Smooth muscle cell (in vitro differentiated cells): ENCODE measurements at regions not wholly inside any gene's neighbourhood (a gene's known extent, or its start where the extent isn't known, plus 50 kb on each side); places are given as distances from the start of the nearest gene placed in this dataset.

Experiments
- DNase-seq: peaks from one replicate; lab custom pipeline; 2025; ENCODE audit not compliant: unreplicated experiment; lab: John Stamatoyannopoulos, UW
- H2AFZ ChIP-seq: fragments of 200-600 bp; sonication (generic); 2 replicates; pipeline ENCODE4 v1.6.0; 2016; ENCODE audit warnings: antibody characterized with exemption, low read depth, mild to moderate bottlenecking
- H3F3A ChIP-seq: fragments of 200-600 bp; sonication (generic); 2 replicates; pipeline ENCODE4 v1.6.0; 2017; ENCODE audit warnings: antibody characterized with exemption, low read depth
- H3K27ac ChIP-seq: fragments of 200-600 bp; sonication (generic); 2 replicates; pipeline ENCODE4 v1.5.1; 2016; ENCODE audit warnings: low read depth, mild to moderate bottlenecking
- H3K27me3 ChIP-seq: fragments of 200-600 bp; sonication (generic); 2 replicates; pipeline ENCODE4 v1.6.1; 2016; ENCODE audit warnings: low read depth, mild to moderate bottlenecking
- H3K36me3 ChIP-seq: fragments of 200-600 bp; sonication (generic); 2 replicates; pipeline ENCODE4 v1.5.1; 2016; ENCODE audit warnings: low read depth
- H3K4me1 ChIP-seq: fragments of 200-600 bp; sonication (generic); 2 replicates; pipeline ENCODE4 v1.5.1; 2016; ENCODE audit warnings: low read depth
- H3K4me2 ChIP-seq: fragments of 200-600 bp; sonication (generic); 2 replicates; pipeline ENCODE4 v1.6.0; 2016; ENCODE audit warnings: mild to moderate bottlenecking
- H3K4me3 ChIP-seq: fragments of 200-600 bp; sonication (generic); 2 replicates; pipeline ENCODE4 v1.5.1; 2016; ENCODE audit warnings: mild to moderate bottlenecking
- H3K79me2 ChIP-seq: fragments of 200-600 bp; sonication (generic); 2 replicates; pipeline ENCODE4 v1.6.0; 2016; ENCODE audit warnings: low read depth, mild to moderate bottlenecking
- H3K9ac ChIP-seq: fragments of 200-600 bp; sonication (generic); 2 replicates; pipeline ENCODE4 v1.6.0; 2016; ENCODE audit warnings: low read depth
- H3K9me3 ChIP-seq: fragments of 200-600 bp; sonication (generic); replicated peaks from 2 replicates; pipeline ENCODE4 v1.5.1; 2016; ENCODE audit warnings: low read depth
- H4K20me1 ChIP-seq: fragments of 200-600 bp; sonication (generic); 2 replicates; pipeline ENCODE4 v1.6.0; 2016; ENCODE audit warnings: low read depth
- WGBS: methylation state at CpG from one replicate; pipeline ENCODE4 v1.1.7; 2016; ENCODE audit warnings: low lambda C conversion rate; 5-methylcytosine and 5-hydroxymethylcytosine counted together
- TF ChIP-seq, protein P1 (sequence below): fragments of 200-600 bp; sonication (generic); IDR thresholded peaks from 2 replicates; pipeline ENCODE4 v1.5.1; 2017; ENCODE audit warnings: borderline replicate concordance, mild to moderate bottlenecking, antibody characterized with exemption; ENCODE audit not compliant: insufficient read depth, poor library complexity, severe bottlenecking

DNA sequence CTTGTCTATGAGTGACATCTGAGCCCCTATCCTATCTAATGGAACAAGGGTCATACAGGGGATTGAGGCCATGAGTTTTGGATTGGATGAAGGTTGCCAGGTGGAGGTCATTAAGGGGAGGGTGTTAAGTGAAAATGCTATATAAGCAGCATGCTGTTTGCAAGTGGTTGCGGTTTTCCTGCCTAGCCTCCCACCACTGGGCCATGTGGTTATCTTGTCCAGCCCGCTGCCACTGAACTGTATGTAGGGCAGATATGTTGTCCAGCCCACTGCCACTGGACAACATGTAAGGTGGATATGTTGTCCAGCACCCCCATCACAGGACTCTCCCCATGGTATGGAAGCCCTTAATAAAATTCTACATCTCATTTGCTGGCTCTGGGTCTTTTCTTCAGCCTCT is 200.0 kb downstream of the FGF10 start:
- Histone ChIP-seq H2AFZ (no peak overlapping the region), H3K79me2 (no peaks in the 10 kb centered on the region), H3K27me3 (no peaks in the 10 kb centered on the region), H3K9ac (no peak overlapping the region), H3K27ac (no peak overlapping the region), H3K4me2 (no peak overlapping the region), H4K20me1 (no peaks in the 10 kb centered on the region), H3K9me3 (no peaks in the 10 kb centered on the region), H3F3A (no peaks in the 10 kb centered on the region), H3K36me3 (no peaks in the 10 kb centered on the region), H3K4me3 (no peak overlapping the region), H3K4me1 (no peaks in the 10 kb centered on the region)
- DNase-seq = no peak
- 83% methylated on average over 2 of the region's 2 CpGs for WGBS
- TF ChIP-seq, protein P1, sequence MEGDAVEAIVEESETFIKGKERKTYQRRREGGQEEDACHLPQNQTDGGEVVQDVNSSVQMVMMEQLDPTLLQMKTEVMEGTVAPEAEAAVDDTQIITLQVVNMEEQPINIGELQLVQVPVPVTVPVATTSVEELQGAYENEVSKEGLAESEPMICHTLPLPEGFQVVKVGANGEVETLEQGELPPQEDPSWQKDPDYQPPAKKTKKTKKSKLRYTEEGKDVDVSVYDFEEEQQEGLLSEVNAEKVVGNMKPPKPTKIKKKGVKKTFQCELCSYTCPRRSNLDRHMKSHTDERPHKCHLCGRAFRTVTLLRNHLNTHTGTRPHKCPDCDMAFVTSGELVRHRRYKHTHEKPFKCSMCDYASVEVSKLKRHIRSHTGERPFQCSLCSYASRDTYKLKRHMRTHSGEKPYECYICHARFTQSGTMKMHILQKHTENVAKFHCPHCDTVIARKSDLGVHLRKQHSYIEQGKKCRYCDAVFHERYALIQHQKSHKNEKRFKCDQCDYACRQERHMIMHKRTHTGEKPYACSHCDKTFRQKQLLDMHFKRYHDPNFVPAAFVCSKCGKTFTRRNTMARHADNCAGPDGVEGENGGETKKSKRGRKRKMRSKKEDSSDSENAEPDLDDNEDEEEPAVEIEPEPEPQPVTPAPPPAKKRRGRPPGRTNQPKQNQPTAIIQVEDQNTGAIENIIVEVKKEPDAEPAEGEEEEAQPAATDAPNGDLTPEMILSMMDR = no peak

DNA sequence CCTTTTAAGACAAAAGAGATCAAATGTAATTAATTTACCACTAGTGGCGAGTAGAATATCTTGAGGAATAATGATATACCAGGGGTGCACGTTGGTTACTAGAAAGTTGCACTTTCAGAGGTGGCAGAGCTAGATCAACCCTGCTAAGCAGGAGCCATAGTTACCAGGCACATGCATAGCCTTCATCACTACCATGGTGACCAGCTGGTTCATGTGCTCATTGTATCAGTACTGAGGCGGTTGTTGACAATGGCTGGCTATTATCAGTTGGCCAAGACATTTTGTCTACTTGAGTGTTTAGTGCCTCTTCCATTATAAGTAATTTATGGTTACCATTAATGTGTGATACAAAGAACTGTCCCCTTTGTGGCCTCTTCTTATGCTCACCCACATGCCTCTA is 201.2 kb downstream of the FGF10 start:
- no peak overlapping the region for H2AFZ ChIP-seq
- no peak overlapping the region for H3K27ac ChIP-seq
- no peak overlapping the region for H3K4me2 ChIP-seq
- no peaks in the 10 kb centered on the region for H3F3A ChIP-seq
- no peaks in the 10 kb centered on the region for H3K36me3 ChIP-seq
- 95% methylated on average over 3 of the region's 3 CpGs for WGBS
- DNase-seq = no peak
- TF ChIP-seq, protein P1 = no peak
- no peak overlapping the region for H3K9ac ChIP-seq
- no peak overlapping the region for H3K4me3 ChIP-seq
- H3K27me3 ChIP-seq = no peaks in the 10 kb centered on the region
- H4K20me1 ChIP-seq = no peaks in the 10 kb centered on the region
- no peaks in the 10 kb centered on the region for H3K4me1 ChIP-seq
- no peaks in the 10 kb centered on the region for H3K79me2 ChIP-seq
- H3K9me3 ChIP-seq = no peaks in the 10 kb centered on the region

DNA sequence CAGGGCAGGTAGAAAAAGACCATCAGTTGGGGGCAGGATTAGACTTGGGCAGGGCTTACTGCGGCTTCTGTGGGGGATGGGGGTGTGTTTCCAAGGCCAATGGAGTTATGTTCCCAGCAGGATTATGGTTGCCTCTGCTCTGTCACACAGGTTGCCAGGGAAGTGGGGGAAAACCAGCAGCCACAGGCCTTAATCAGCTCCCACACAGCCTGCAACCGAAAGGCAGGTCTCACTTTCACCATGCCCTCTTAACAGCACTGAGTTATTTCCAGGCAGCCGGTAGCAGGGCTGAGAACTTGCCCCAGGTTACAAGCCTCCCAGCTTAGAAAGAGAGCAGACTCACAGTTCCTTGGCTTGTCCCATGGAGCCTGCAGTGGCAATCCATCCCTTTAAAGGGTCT is 205.5 kb downstream of the FGF10 start:
- no peaks in the 10 kb centered on the region for H3K4me1 ChIP-seq
- H3K9me3 ChIP-seq = no peaks in the 10 kb centered on the region
- no peak overlapping the region for H3K4me3 ChIP-seq
- H2AFZ ChIP-seq = no peak overlapping the region
- no peaks in the 10 kb centered on the region for H3K36me3 ChIP-seq
- 76% methylated on average over 3 of the region's 3 CpGs for WGBS
- H3K9ac ChIP-seq = no peak overlapping the region
- no peaks in the 10 kb centered on the region for H3K27me3 ChIP-seq
- TF ChIP-seq, protein P1 = no peak
- H3K4me2 ChIP-seq = no peak overlapping the region
- no peaks in the 10 kb centered on the region for H3K79me2 ChIP-seq
- no peaks in the 10 kb centered on the region for H4K20me1 ChIP-seq
- no peak for DNase-seq
- H3K27ac ChIP-seq = no peak overlapping the region
- H3F3A ChIP-seq = no peaks in the 10 kb centered on the region

DNA sequence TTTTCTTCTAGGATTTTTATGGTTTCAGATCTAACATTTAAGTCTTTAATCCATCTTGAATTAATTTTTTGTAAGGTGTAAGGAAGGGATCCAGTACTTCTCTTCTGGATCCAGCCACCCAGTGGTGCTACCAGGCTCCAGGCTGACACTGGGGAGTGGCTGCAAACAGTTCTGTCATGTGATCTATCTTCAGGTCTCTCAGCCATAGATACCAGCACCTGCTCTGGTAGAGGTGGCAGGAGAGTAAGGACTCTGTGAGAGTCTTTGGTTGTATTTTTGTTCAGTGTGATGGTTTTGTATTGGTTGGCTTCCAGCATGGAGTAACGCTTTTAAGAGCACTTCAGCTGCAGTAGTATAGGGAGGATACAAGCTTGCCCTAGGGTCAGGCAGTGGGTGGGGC is 205.9 kb downstream of the FGF10 start:
- no peaks in the 10 kb centered on the region for H3K4me1 ChIP-seq
- no peak overlapping the region for H2AFZ ChIP-seq
- H3K27me3 ChIP-seq = no peaks in the 10 kb centered on the region
- H3F3A ChIP-seq = no peaks in the 10 kb centered on the region
- no peak overlapping the region for H3K4me3 ChIP-seq
- TF ChIP-seq, protein P1 = no peak
- no peaks in the 10 kb centered on the region for H3K9me3 ChIP-seq
- H3K36me3 ChIP-seq = no peaks in the 10 kb centered on the region
- no peak for DNase-seq
- H3K27ac ChIP-seq = no peak overlapping the region
- 100% methylated on average over 1 of the region's 1 CpG for WGBS
- no peaks in the 10 kb centered on the region for H4K20me1 ChIP-seq
- H3K9ac ChIP-seq = no peak overlapping the region
- H3K4me2 ChIP-seq = no peak overlapping the region
- H3K79me2 ChIP-seq = no peaks in the 10 kb centered on the region
